BJ (cell line): ENCODE measurements at regions not wholly inside any gene's neighbourhood (a gene's known extent, or its start where the extent isn't known, plus 50 kb on each side); places are given as distances from the start of the nearest gene placed in this dataset.
"Not testable (repeated sequence)": the region's sequence is repeated elsewhere in the genome, so short reads cannot be mapped to it uniquely, and the experiment has no call there.

Experiments
- CTCF ChIA-PET: fragments of 350-600 bp; formaldehyde crosslinking; extraction: SDS; loops from one replicate; lab custom pipeline; 2021; ENCODE audit warnings: antibody characterized with exemption, inconsistent platforms; lab: Yijun Ruan, JAX
- POLR2A ChIA-PET: fragments of 300-600 bp; sonication (Branson Sonifier 250); formaldehyde crosslinking; extraction: SDS; loops from one replicate; lab custom pipeline; 2021; ENCODE audit warnings: antibody characterized with exemption; lab: Charles Lee
- DNase-seq: peaks from one replicate; pipeline ENCODE4 v3.0.0-alpha.2; 2011; ENCODE audit warnings: low read depth
- H3K27me3 ChIP-seq: 2 replicates; pipeline ENCODE4 v1.6.0; 2011; ENCODE audit warnings: low read length; ENCODE audit not compliant: control insufficient read depth, insufficient read depth
- H3K36me3 ChIP-seq: 2 replicates; pipeline ENCODE4 v1.5.1; 2011; ENCODE audit warnings: low read length; ENCODE audit not compliant: control insufficient read depth, insufficient read depth
- H3K4me3 ChIP-seq: 2 replicates; pipeline ENCODE4 v1.5.1; 2011; ENCODE audit warnings: low read depth, mild to moderate bottlenecking, control low read depth, low read length
- TF ChIP-seq, protein P1 (sequence below): IDR thresholded peaks from 2 replicates; pipeline ENCODE4 v1.5.1; 2011; ENCODE audit warnings: low read depth, mild to moderate bottlenecking, control low read depth, inconsistent platforms, low read length, moderate library complexity; ENCODE audit not compliant: insufficient read depth

GRCh38 chrX:96094616-96095015, 590.0 kb upstream of the DIAPH2 start:
- H3K4me3 ChIP-seq, result no peak overlapping the region
- H3K27me3 ChIP-seq, result no peaks in the 10 kb centered on the region
- TF ChIP-seq, protein P1, sequence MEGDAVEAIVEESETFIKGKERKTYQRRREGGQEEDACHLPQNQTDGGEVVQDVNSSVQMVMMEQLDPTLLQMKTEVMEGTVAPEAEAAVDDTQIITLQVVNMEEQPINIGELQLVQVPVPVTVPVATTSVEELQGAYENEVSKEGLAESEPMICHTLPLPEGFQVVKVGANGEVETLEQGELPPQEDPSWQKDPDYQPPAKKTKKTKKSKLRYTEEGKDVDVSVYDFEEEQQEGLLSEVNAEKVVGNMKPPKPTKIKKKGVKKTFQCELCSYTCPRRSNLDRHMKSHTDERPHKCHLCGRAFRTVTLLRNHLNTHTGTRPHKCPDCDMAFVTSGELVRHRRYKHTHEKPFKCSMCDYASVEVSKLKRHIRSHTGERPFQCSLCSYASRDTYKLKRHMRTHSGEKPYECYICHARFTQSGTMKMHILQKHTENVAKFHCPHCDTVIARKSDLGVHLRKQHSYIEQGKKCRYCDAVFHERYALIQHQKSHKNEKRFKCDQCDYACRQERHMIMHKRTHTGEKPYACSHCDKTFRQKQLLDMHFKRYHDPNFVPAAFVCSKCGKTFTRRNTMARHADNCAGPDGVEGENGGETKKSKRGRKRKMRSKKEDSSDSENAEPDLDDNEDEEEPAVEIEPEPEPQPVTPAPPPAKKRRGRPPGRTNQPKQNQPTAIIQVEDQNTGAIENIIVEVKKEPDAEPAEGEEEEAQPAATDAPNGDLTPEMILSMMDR, result no peak
- no peaks in the 10 kb centered on the region for H3K36me3 ChIP-seq
- DNase-seq, result no peak
- CTCF ChIA-PET, result no interaction called here
- POLR2A ChIA-PET, result no interaction called here

- POLR2A ChIA-PET, result no interaction called here
- DNase-seq, result no peak
- TF ChIP-seq, protein P1, result no peak
- CTCF ChIA-PET, result no interaction called here
- H3K4me3 ChIP-seq, result no peak overlapping the region
- no peaks in the 10 kb centered on the region for H3K27me3 ChIP-seq
- H3K36me3 ChIP-seq, result no peaks in the 10 kb centered on the region
These were observed 586.2 kb upstream of the DIAPH2 start for GRCh38 chrX:96098471-96098870.

- TF ChIP-seq, protein P1, result no peak
- CTCF ChIA-PET, result no interaction called here
- POLR2A ChIA-PET, result no interaction called here
- H3K4me3 ChIP-seq, result no peak overlapping the region
- H3K36me3 ChIP-seq, result no peaks in the 10 kb centered on the region
- no peak for DNase-seq
- H3K27me3 ChIP-seq, result no peaks in the 10 kb centered on the region
These were observed 581.6 kb upstream of the DIAPH2 start for GRCh38 chrX:96102997-96103396.

GRCh38 chrX:96112689-96113088, 572.0 kb upstream of the DIAPH2 start:
- ChIA-PET CTCF (no interaction called here), POLR2A (no interaction called here)
- H3K4me3 ChIP-seq, result no peak overlapping the region
- no peaks in the 10 kb centered on the region for H3K36me3 ChIP-seq
- no peak for DNase-seq
- H3K27me3 ChIP-seq, result no peaks in the 10 kb centered on the region
- TF ChIP-seq, protein P1, result no peak

DNA sequence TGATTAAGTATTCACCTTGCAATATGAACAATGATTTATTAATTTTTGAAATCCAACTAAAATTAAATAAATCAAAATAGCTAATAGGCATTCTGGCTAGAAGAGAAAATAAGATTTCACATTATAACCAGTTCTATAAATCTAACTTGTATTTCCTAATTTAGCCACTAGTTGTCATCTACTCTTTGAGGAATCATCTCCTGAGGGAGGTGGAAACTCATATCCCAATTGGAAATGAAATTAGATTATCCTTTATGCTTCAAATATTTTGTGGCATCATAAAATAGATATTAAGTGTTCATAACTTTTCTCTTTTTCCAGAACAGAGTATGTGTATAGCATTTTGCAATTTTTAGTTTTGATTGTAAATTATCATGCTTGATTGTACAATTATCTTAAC, 558.5 kb upstream of the DIAPH2 start:
- ChIA-PET CTCF (no interaction called here), POLR2A (no interaction called here)
- no peaks in the 10 kb centered on the region for H3K27me3 ChIP-seq
- TF ChIP-seq, protein P1, result no peak
- H3K4me3 ChIP-seq, result no peak overlapping the region
- DNase-seq, result no peak
- no peaks in the 10 kb centered on the region for H3K36me3 ChIP-seq

- H3K27me3 ChIP-seq, CTCF ChIA-PET, H3K4me3 ChIP-seq, DNase-seq, H3K36me3 ChIP-seq, POLR2A ChIA-PET: not testable (repeated sequence)
These were observed 556.6 kb upstream of the DIAPH2 start for GRCh38 chrX:96128058-96128457.
